ENCODE measurements at regions not wholly inside any gene's neighbourhood (a gene's known extent, or its start where the extent isn't known, plus 50 kb on each side); places are given as distances from the start of the nearest gene placed in this dataset.

DNA sequence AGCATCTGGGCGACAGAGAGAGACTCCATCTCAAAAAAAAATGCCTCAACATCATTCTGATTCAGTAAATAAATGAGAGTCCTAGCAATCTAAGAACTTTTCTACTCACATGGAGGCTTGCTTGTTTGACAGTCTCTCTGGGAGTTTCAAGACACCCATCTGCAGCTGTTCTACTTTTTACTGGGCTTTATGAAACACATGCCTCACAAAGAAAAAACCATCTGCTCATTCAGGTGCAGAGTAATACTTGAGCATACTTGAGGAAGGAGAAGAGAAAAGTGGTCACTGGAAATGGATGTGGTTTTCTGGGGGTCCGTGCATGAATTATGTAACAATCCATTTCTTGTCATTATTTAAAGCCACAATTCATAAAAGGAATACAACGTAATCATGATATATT is 87.1 kb upstream of the DDX53 start:
- H3K23me2 ChIP-seq (ENCODE audit: insufficient read length, low read depth, low read length, poor library complexity, severe bottlenecking) = no peaks in the 10 kb centered on the region

More for the DNA sequence above, 87.1 kb upstream of the DDX53 start:
- Histone ChIP-seq H3K79me1 (ENCODE audit: insufficient read depth, low read depth, low read length, poor library complexity, severe bottlenecking) (no peaks in the 10 kb centered on the region), H3K23ac (ENCODE audit: insufficient read length, low read depth, low read length) (no peak overlapping the region), H4K8ac (replicated peaks; ENCODE audit: insufficient read length, low read depth, low read length) (no peak overlapping the region), H3K18ac (ENCODE audit: insufficient read length, low read depth, low read length) (no peak overlapping the region), H3K56ac (ENCODE audit: insufficient read length, low read depth, low read length) (no peak overlapping the region), H3K9me3 (ENCODE audit: control insufficient read depth, low read depth, low read length) (no peaks in the 10 kb centered on the region), H3K79me2 (ENCODE audit: insufficient read depth, low read length) (no peaks in the 10 kb centered on the region), H3K14ac (ENCODE audit: insufficient read depth, low read length) (no peak overlapping the region), H2BK12ac (ENCODE audit: insufficient read length, low read depth, low read length) (no peak overlapping the region), H3K27ac (ENCODE audit: insufficient read length, low read depth, low read length) (no peak overlapping the region), H3T11ph (ENCODE audit: low read length) (no peak overlapping the region), H3K9ac (ENCODE audit: extremely low read depth, insufficient read length, low read length) (no peak overlapping the region), H2BK15ac (ENCODE audit: low read depth, low read length) (no peak overlapping the region), H4K5ac (ENCODE audit: insufficient read length, low read depth, low read length) (no peak overlapping the region), H2AK5ac (ENCODE audit: insufficient read length, low read length) (no peak overlapping the region), H2BK20ac (ENCODE audit: low read depth, low read length, poor library complexity, severe bottlenecking) (no peak overlapping the region), H2BK5ac (ENCODE audit: insufficient read length, low read length) (no peak overlapping the region), H4K91ac (ENCODE audit: insufficient read length, low read depth, low read length) (no peak overlapping the region), H2AFZ (ENCODE audit: low read length) (no peak overlapping the region), H3K27me3 (ENCODE audit: insufficient read depth, low read length) (no peaks in the 10 kb centered on the region), H4K20me1 (ENCODE audit: control insufficient read depth, insufficient read depth, insufficient read length) (no peaks in the 10 kb centered on the region), H3K4ac (ENCODE audit: low read depth, low read length) (no peak overlapping the region), H2BK120ac (ENCODE audit: low read depth, low read length, poor library complexity, severe bottlenecking) (no peak overlapping the region), H3K4me1 (ENCODE audit: insufficient read depth, low read length) (no peaks in the 10 kb centered on the region), H3K4me2 (ENCODE audit: insufficient read depth, insufficient read length, low read length) (no peak overlapping the region)
- Mint-ChIP-seq H3K4me1 (no peaks in the 10 kb centered on the region), H3K36me3 (ENCODE audit: insufficient read depth in 1 of 3, low read depth in 3 of 3) (no peaks in the 10 kb centered on the region), H3K4me3 (no peak overlapping the region), H3K27ac (no peak overlapping the region), H3K27me3 (ENCODE audit: low read depth) (no peaks in the 10 kb centered on the region), H3K9me3 (peaks cover 4 to 21% of the 10 kb centered on the region in 2 experiments; a peak in 4 of 5 replicates)
- TF ChIP-seq CTCF (conservative IDR thresholded peaks at IDR 0.05) = no peak
- WGBS (ENCODE audit: extremely low coverage, insufficient read length, low lambda C conversion rate) = no CpG with 5 or more reads among the region's 3 CpGs
- DNase-seq = no peak
